ENCODE measurements at regions not wholly inside any gene's neighbourhood (a gene's known extent, or its start where the extent isn't known, plus 50 kb on each side); places are given as distances from the start of the nearest gene placed in this dataset.
A peak's percentile ranks its signal among the peaks of the same experiment; 100 is the strongest.

GRCh38 chr16:79334127-79334526 lies 266.4 kb downstream of the MAF start:
- H3K36me3 ChIP-seq = no peaks in the 10 kb centered on the region
- no peaks in the 10 kb centered on the region for H3K9me3 ChIP-seq
- DNase-seq (ENCODE audit: low spot score in 2 of 2) = no peak
- 76% methylated on average over 13 of the region's 13 CpGs for WGBS, 2 donors
- H3K4me1 ChIP-seq = no peaks in the 10 kb centered on the region
- no peak overlapping the region for H3K27ac ChIP-seq
- H3K27me3 ChIP-seq = no peaks in the 10 kb centered on the region
- no peak overlapping the region for H3K4me3 ChIP-seq
- no peak for TF ChIP-seq POLR2A (IDR thresholded peaks at IDR 0.05)
- TF ChIP-seq CTCF (IDR thresholded peaks at IDR 0.05) = no peak
- TF ChIP-seq EP300 (IDR thresholded peaks at IDR 0.05) = no peak

GRCh38 chr16:79331066-79331465 lies 269.5 kb downstream of the MAF start:
- no peaks in the 10 kb centered on the region for H3K9me3 ChIP-seq
- 82 to 88% methylated on average over 2 of the region's 2 CpGs for WGBS, 2 donors
- TF ChIP-seq EP300 (IDR thresholded peaks at IDR 0.05) (no peak), POLR2A (IDR thresholded peaks at IDR 0.05) (no peak), CTCF (IDR thresholded peaks at IDR 0.05) (no peak)
- no peak overlapping the region for H3K4me3 ChIP-seq
- H3K4me1 ChIP-seq = peaks cover 0 to 8% (median 3%) of the 10 kb centered on the region in 4 donors
- H3K27ac ChIP-seq = no peak overlapping the region
- no peaks in the 10 kb centered on the region for H3K27me3 ChIP-seq
- no peak for DNase-seq (ENCODE audit: low spot score in 2 of 2)
- no peaks in the 10 kb centered on the region for H3K36me3 ChIP-seq

GRCh38 chr16:79329967-79330366 lies 270.6 kb downstream of the MAF start:
- H3K4me3 ChIP-seq = no peak overlapping the region
- no peaks in the 10 kb centered on the region for H3K9me3 ChIP-seq
- no peaks in the 10 kb centered on the region for H3K36me3 ChIP-seq
- 87 to 88% methylated on average over 4 of the region's 4 CpGs for WGBS, 2 donors
- H3K4me1 ChIP-seq = peaks cover 0 to 8% (median 3%) of the 10 kb centered on the region in 4 donors
- DNase-seq (ENCODE audit: low spot score in 2 of 2) = no peak
- TF ChIP-seq EP300 (IDR thresholded peaks at IDR 0.05) = no peak
- no peak for TF ChIP-seq CTCF (IDR thresholded peaks at IDR 0.05)
- no peak for TF ChIP-seq POLR2A (IDR thresholded peaks at IDR 0.05)
- no peaks in the 10 kb centered on the region for H3K27me3 ChIP-seq
- no peak overlapping the region for H3K27ac ChIP-seq

- WGBS, 2 donors = 76 to 81% methylated on average over 5 of the region's 5 CpGs
- no peaks in the 10 kb centered on the region for H3K36me3 ChIP-seq
- H3K27ac ChIP-seq = no peak overlapping the region
- no peaks in the 10 kb centered on the region for H3K9me3 ChIP-seq
- peak in 1 of 2 donors; percentile 16 for DNase-seq (ENCODE audit: low spot score in 2 of 2)
- H3K27me3 ChIP-seq = no peaks in the 10 kb centered on the region
- H3K4me1 ChIP-seq = peaks cover 0 to 8% (median 3%) of the 10 kb centered on the region in 4 donors
- TF ChIP-seq POLR2A (IDR thresholded peaks at IDR 0.05) = no peak
- TF ChIP-seq EP300 (IDR thresholded peaks at IDR 0.05) = peak in 1 of 2 donors; percentile 44
- no peak overlapping the region for H3K4me3 ChIP-seq
Observed at GRCh38 chr16:79329166-79329521, 271.4 kb downstream of the MAF start.

- no peaks in the 10 kb centered on the region for H3K36me3 ChIP-seq
- H3K4me3 ChIP-seq = no peak overlapping the region
- WGBS, 2 donors = 27 to 30% methylated on average over 8 of the region's 8 CpGs
- DNase-seq (ENCODE audit: low spot score in 2 of 2) = peak in 1 of 2 donors; percentile 10
- peak overlapping the region in 2 of 4 donors; percentile 1 to 19 for H3K27ac ChIP-seq
- no peaks in the 10 kb centered on the region for H3K27me3 ChIP-seq
- peaks cover 0 to 8% (median 3%) of the 10 kb centered on the region in 4 donors for H3K4me1 ChIP-seq
- no peak for TF ChIP-seq EP300 (IDR thresholded peaks at IDR 0.05)
- no peak for TF ChIP-seq POLR2A (IDR thresholded peaks at IDR 0.05)
- TF ChIP-seq CTCF (IDR thresholded peaks at IDR 0.05) = no peak
- no peaks in the 10 kb centered on the region for H3K9me3 ChIP-seq
Observed at GRCh38 chr16:79328402-79329165, 272.0 kb downstream of the MAF start.

Measured in tibial nerve (tissue), 4 donors.